GM23338 (cell line): ENCODE measurements at regions not wholly inside any gene's neighbourhood (a gene's known extent, or its start where the extent isn't known, plus 50 kb on each side); places are given as distances from the start of the nearest gene placed in this dataset.

Experiments used
- ATAC-seq: fragments of 200-7000 bp; cut with Tn5 transposase; 3 replicates; pipeline ENCODE4 v1.9.1; 2020
- DNase-seq: peaks from one replicate; pipeline ENCODE4 v3.0.0-alpha.2; 2015; ENCODE audit warnings: low spot score
- H2AFZ ChIP-seq: fragments of 200-600 bp; sonication (generic); 2 replicates; pipeline ENCODE4 v1.8.0; 2016; ENCODE audit warnings: antibody characterized with exemption, mild to moderate bottlenecking, moderate library complexity
- H3F3A ChIP-seq: fragments of 200-600 bp; sonication (generic); replicated peaks from 2 replicates; pipeline ENCODE4 v1.8.0; 2017; ENCODE audit warnings: antibody characterized with exemption, mixed run types, low read depth
- H3K27ac ChIP-seq: fragments of 200-600 bp; sonication (generic); 2 replicates; pipeline ENCODE4 v1.6.1; 2016; ENCODE audit warnings: low read depth
- H3K27me3 ChIP-seq: fragments of 200-600 bp; sonication (generic); 2 replicates; pipeline ENCODE4 v1.8.0; 2016; ENCODE audit warnings: mild to moderate bottlenecking, mixed run types, moderate library complexity; ENCODE audit not compliant: insufficient read depth
- H3K36me3 ChIP-seq: fragments of 200-600 bp; sonication (generic); 2 replicates; pipeline ENCODE4 v1.8.0; 2016; ENCODE audit warnings: mild to moderate bottlenecking; ENCODE audit not compliant: insufficient read depth
- H3K4me1 ChIP-seq: fragments of 200-600 bp; sonication (generic); 2 replicates; pipeline ENCODE4 v1.8.0; 2016; ENCODE audit warnings: mild to moderate bottlenecking, moderate library complexity; ENCODE audit not compliant: insufficient read depth
- H3K4me2 ChIP-seq: fragments of 200-600 bp; sonication (generic); 2 replicates; pipeline ENCODE4 v1.7.1; 2017; ENCODE audit warnings: mixed run types
- H3K4me3 ChIP-seq: fragments of 200-600 bp; sonication (generic); 2 replicates; pipeline ENCODE4 v1.6.1; 2016; ENCODE audit warnings: mixed run types
- H3K79me2 ChIP-seq: fragments of 200-600 bp; sonication (generic); replicated peaks from 2 replicates; pipeline ENCODE4 v1.8.0; 2017; ENCODE audit warnings: mild to moderate bottlenecking; ENCODE audit not compliant: insufficient read depth
- H3K9me2 ChIP-seq: fragments of 200-600 bp; sonication (generic); 2 replicates; pipeline ENCODE4 v1.8.0; 2017; ENCODE audit not compliant: insufficient read depth
- H4K20me1 ChIP-seq: fragments of 200-600 bp; sonication (generic); replicated peaks from 2 replicates; pipeline ENCODE4 v1.8.0; 2017; ENCODE audit warnings: mild to moderate bottlenecking; ENCODE audit not compliant: insufficient read depth
- H3K27ac Mint-ChIP-seq: 2 replicates; pipeline ENCODE4 v1.8.0; 2020; ENCODE audit warnings: inconsistent platforms, mild to moderate bottlenecking, moderate library complexity, mixed read lengths
- H3K27me3 Mint-ChIP-seq: 3 replicates; pipeline ENCODE4 v1.8.0; 2022; ENCODE audit warnings: low read depth, mild to moderate bottlenecking, moderate library complexity, mixed read lengths, inconsistent platforms; ENCODE audit not compliant: insufficient read depth, poor library complexity
- H3K36me3 Mint-ChIP-seq: 3 replicates; pipeline ENCODE4 v1.8.0; 2021; ENCODE audit warnings: low read depth, mild to moderate bottlenecking, inconsistent platforms, moderate library complexity, mixed read lengths
- H3K4me1 Mint-ChIP-seq: 3 replicates; pipeline ENCODE4 v1.8.0; 2020; ENCODE audit warnings: mild to moderate bottlenecking, inconsistent platforms, mixed read lengths
- H3K4me3 Mint-ChIP-seq: 3 replicates; pipeline ENCODE4 v1.8.0; 2021; ENCODE audit warnings: moderate library complexity, mild to moderate bottlenecking, inconsistent platforms, mixed read lengths
- H3K9me3 Mint-ChIP-seq: 3 replicates; pipeline ENCODE4 v1.8.0; 2020; ENCODE audit warnings: moderate library complexity, mild to moderate bottlenecking, inconsistent platforms, mixed read lengths
- CREB1 ChIP-seq: fragments of 250-450 bp; sonication (Bioruptor Pico); IDR thresholded peaks from 2 replicates; pipeline ENCODE4 v1.5.0; 2020; ENCODE audit warnings: low read depth, mild to moderate bottlenecking, moderate library complexity
- EZH2 ChIP-seq: fragments of 200-600 bp; sonication (generic); IDR thresholded peaks from one replicate; pipeline ENCODE4 v1.8.0; 2017; ENCODE audit warnings: antibody characterized with exemption, mild to moderate bottlenecking, low read depth; ENCODE audit not compliant: unreplicated experiment
- JUNB ChIP-seq: IDR thresholded peaks from one replicate; pipeline ENCODE4 v1.6.1; 2016; ENCODE audit warnings: antibody characterized with exemption; ENCODE audit not compliant: unreplicated experiment
- NANOG ChIP-seq: IDR thresholded peaks from 2 replicates; pipeline ENCODE4 v1.6.1; 2016; ENCODE audit warnings: antibody characterized with exemption, borderline replicate concordance
- POLR2AphosphoS5 ChIP-seq: IDR thresholded peaks from 2 replicates; pipeline ENCODE4 v1.6.1; 2016; ENCODE audit warnings: antibody characterized with exemption, low read depth
- ZNF114 ChIP-seq: fragments of 250-450 bp; sonication (Bioruptor Pico); IDR thresholded peaks from 2 replicates; pipeline ENCODE4 v1.5.0; 2020; ENCODE audit warnings: mild to moderate bottlenecking, moderate library complexity
- ZNF331 ChIP-seq: fragments of 250-450 bp; sonication (Bioruptor Pico); IDR thresholded peaks from 2 replicates; pipeline ENCODE4 v1.5.0; 2020; ENCODE audit warnings: low read depth, mild to moderate bottlenecking, moderate library complexity
- TF ChIP-seq, protein P1 (sequence below): IDR thresholded peaks from one replicate; pipeline ENCODE4 v1.6.1; 2018; ENCODE audit warnings: antibody characterized with exemption; ENCODE audit not compliant: unreplicated experiment
- TF ChIP-seq, protein P2 (sequence below), 2 experiments: fragments of 200-600 bp in 1 of 2; sonication (generic) in 1 of 2; conservative IDR thresholded peaks; 2 replicates each; pipeline versions ENCODE4 v1.5.1 to v1.6.1; 2016 to 2017; ENCODE audit warnings: antibody characterized with exemption in 2 of 2, low read depth in 2 of 2, mild to moderate bottlenecking in 2 of 2, moderate library complexity in 1 of 2

GRCh38 chr5:40172721-40173120 lies 507.0 kb upstream of the PTGER4 start (continued):
- no peak for TF ChIP-seq ZNF114 (CRISPR knock-in tag)
- TF ChIP-seq ZNF331, result no peak
- TF ChIP-seq POLR2AphosphoS5, result no peak
- TF ChIP-seq, protein P1, sequence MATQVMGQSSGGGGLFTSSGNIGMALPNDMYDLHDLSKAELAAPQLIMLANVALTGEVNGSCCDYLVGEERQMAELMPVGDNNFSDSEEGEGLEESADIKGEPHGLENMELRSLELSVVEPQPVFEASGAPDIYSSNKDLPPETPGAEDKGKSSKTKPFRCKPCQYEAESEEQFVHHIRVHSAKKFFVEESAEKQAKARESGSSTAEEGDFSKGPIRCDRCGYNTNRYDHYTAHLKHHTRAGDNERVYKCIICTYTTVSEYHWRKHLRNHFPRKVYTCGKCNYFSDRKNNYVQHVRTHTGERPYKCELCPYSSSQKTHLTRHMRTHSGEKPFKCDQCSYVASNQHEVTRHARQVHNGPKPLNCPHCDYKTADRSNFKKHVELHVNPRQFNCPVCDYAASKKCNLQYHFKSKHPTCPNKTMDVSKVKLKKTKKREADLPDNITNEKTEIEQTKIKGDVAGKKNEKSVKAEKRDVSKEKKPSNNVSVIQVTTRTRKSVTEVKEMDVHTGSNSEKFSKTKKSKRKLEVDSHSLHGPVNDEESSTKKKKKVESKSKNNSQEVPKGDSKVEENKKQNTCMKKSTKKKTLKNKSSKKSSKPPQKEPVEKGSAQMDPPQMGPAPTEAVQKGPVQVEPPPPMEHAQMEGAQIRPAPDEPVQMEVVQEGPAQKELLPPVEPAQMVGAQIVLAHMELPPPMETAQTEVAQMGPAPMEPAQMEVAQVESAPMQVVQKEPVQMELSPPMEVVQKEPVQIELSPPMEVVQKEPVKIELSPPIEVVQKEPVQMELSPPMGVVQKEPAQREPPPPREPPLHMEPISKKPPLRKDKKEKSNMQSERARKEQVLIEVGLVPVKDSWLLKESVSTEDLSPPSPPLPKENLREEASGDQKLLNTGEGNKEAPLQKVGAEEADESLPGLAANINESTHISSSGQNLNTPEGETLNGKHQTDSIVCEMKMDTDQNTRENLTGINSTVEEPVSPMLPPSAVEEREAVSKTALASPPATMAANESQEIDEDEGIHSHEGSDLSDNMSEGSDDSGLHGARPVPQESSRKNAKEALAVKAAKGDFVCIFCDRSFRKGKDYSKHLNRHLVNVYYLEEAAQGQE, result no peak
- TF ChIP-seq JUNB, result no peak
- no peak for TF ChIP-seq EZH2

GRCh38 chr5:40171971-40172370 lies 507.7 kb upstream of the PTGER4 start:
- DNase-seq (no peak), ATAC-seq (no peak)
- no peak overlapping the region for H3K27ac Mint-ChIP-seq
- H3K9me3 Mint-ChIP-seq, result peaks cover 55% of the 10 kb centered on the region
- H3K4me3 Mint-ChIP-seq, result no peak overlapping the region
- no peaks in the 10 kb centered on the region for H3K27me3 ChIP-seq
- H4K20me1 ChIP-seq, result no peaks in the 10 kb centered on the region
- no peaks in the 10 kb centered on the region for H3K4me1 Mint-ChIP-seq
- H3K9me2 ChIP-seq, result peaks cover 9% of the 10 kb centered on the region; the same call in 1 of the 2 replicates
- peaks cover 30% of the 10 kb centered on the region for H3K36me3 Mint-ChIP-seq
- no peaks in the 10 kb centered on the region for H3F3A ChIP-seq
- TF ChIP-seq JUNB (no peak), EZH2 (no peak), CREB1 (CRISPR knock-in tag) (no peak), ZNF331 (no peak), NANOG (no peak)
- TF ChIP-seq, protein P2, sequence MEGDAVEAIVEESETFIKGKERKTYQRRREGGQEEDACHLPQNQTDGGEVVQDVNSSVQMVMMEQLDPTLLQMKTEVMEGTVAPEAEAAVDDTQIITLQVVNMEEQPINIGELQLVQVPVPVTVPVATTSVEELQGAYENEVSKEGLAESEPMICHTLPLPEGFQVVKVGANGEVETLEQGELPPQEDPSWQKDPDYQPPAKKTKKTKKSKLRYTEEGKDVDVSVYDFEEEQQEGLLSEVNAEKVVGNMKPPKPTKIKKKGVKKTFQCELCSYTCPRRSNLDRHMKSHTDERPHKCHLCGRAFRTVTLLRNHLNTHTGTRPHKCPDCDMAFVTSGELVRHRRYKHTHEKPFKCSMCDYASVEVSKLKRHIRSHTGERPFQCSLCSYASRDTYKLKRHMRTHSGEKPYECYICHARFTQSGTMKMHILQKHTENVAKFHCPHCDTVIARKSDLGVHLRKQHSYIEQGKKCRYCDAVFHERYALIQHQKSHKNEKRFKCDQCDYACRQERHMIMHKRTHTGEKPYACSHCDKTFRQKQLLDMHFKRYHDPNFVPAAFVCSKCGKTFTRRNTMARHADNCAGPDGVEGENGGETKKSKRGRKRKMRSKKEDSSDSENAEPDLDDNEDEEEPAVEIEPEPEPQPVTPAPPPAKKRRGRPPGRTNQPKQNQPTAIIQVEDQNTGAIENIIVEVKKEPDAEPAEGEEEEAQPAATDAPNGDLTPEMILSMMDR (conservative IDR thresholded peaks at IDR 0.05; ENCODE audit: low read depth in 2 of 2), result no peak
- TF ChIP-seq, protein P1, result no peak
- no peak overlapping the region for H3K4me2 ChIP-seq
- H3K4me3 ChIP-seq, result no peak overlapping the region
- no peaks in the 10 kb centered on the region for H3K36me3 ChIP-seq
- H3K4me1 ChIP-seq, result no peaks in the 10 kb centered on the region
- no peaks in the 10 kb centered on the region for H3K27me3 Mint-ChIP-seq
- no peak overlapping the region for H3K27ac ChIP-seq
- H2AFZ ChIP-seq, result no peak overlapping the region
- H3K79me2 ChIP-seq, result no peaks in the 10 kb centered on the region
